ENCODE measurements at regions not wholly inside any gene's neighbourhood (a gene's known extent, or its start where the extent isn't known, plus 50 kb on each side); places are given as distances from the start of the nearest gene placed in this dataset.

- FAIRE-seq = no peak
Measured at GRCh38 chr7:86970986-86971385, 88.5 kb downstream of the ELAPOR2 start.

GRCh38 chr7:86970547-86970946, 88.9 kb downstream of the ELAPOR2 start:
- no peak for FAIRE-seq

GRCh38 chr7:86969865-86970264, 89.6 kb downstream of the ELAPOR2 start:
- FAIRE-seq = no peak

GRCh38 chr7:86968618-86969017, 90.8 kb downstream of the ELAPOR2 start:
- FAIRE-seq = no peak

GRCh38 chr7:86966916-86967315, 92.5 kb downstream of the ELAPOR2 start:
- no peak for FAIRE-seq

- no peak for FAIRE-seq
Measured at GRCh38 chr7:86965727-86966120, 93.7 kb downstream of the ELAPOR2 start.

- no peak for FAIRE-seq
Measured at GRCh38 chr7:86964973-86965726, 94.3 kb downstream of the ELAPOR2 start.

GRCh38 chr7:86963599-86964230, 95.7 kb downstream of the ELAPOR2 start:
- no peak for FAIRE-seq

- no peak for FAIRE-seq
Measured at GRCh38 chr7:86962623-86963022, 96.8 kb downstream of the ELAPOR2 start.

GRCh38 chr7:86961686-86962085, 97.8 kb downstream of the ELAPOR2 start:
- no peak for FAIRE-seq

GRCh38 chr7:86958380-86958779, 101.1 kb downstream of the ELAPOR2 start:
- FAIRE-seq = no peak

- FAIRE-seq = no peak
Measured at GRCh38 chr7:86956567-86956966, 102.9 kb downstream of the ELAPOR2 start.

- FAIRE-seq = no peak
Measured at GRCh38 chr7:86955895-86956503, 103.5 kb downstream of the ELAPOR2 start.

GRCh38 chr7:86954971-86955370, 104.5 kb downstream of the ELAPOR2 start:
- FAIRE-seq = no peak

- FAIRE-seq = no peak
Measured at GRCh38 chr7:86953653-86954336, 105.7 kb downstream of the ELAPOR2 start.

GRCh38 chr7:86953219-86953618, 106.2 kb downstream of the ELAPOR2 start:
- FAIRE-seq = no peak

- no peak for FAIRE-seq
Measured at GRCh38 chr7:86951895-86952294, 107.6 kb downstream of the ELAPOR2 start.

GRCh38 chr7:86950944-86951343, 108.5 kb downstream of the ELAPOR2 start:
- FAIRE-seq = no peak

- no peak for FAIRE-seq
Measured at GRCh38 chr7:86950360-86950759, 109.1 kb downstream of the ELAPOR2 start.

GRCh38 chr7:86949779-86950260, 109.6 kb downstream of the ELAPOR2 start:
- no peak for FAIRE-seq

- no peak for FAIRE-seq
Measured at GRCh38 chr7:86949052-86949778, 110.2 kb downstream of the ELAPOR2 start.

GRCh38 chr7:86947929-86948328, 111.5 kb downstream of the ELAPOR2 start:
- FAIRE-seq = no peak

GRCh38 chr7:86943447-86943846, 116.0 kb downstream of the ELAPOR2 start:
- no peak for FAIRE-seq

Data from G401.6 (cell line).